ENCODE measurements at regions not wholly inside any gene's neighbourhood (a gene's known extent, or its start where the extent isn't known, plus 50 kb on each side); places are given as distances from the start of the nearest gene placed in this dataset.

DNA sequence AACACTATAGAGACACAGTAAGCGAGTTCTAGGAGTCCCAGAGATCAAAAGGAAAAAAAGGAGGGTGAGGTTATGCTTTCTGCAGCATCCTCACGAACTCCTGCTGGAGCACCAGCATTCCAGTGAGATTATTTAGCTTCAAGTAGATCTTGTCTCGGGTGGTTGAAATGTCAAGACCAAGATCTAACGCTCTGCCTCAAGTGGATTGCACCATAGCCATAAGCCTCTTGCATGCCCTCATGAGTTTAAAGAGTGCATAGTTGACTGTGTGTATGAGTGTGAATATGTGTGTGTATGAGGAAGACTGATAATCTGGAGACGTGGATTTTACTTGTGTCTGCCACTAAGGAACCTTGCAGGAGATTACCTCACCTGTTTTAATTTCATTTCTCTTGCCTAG, 335.3 kb upstream of the ADAMTSL1 start:
- TF ChIP-seq, protein P1, sequence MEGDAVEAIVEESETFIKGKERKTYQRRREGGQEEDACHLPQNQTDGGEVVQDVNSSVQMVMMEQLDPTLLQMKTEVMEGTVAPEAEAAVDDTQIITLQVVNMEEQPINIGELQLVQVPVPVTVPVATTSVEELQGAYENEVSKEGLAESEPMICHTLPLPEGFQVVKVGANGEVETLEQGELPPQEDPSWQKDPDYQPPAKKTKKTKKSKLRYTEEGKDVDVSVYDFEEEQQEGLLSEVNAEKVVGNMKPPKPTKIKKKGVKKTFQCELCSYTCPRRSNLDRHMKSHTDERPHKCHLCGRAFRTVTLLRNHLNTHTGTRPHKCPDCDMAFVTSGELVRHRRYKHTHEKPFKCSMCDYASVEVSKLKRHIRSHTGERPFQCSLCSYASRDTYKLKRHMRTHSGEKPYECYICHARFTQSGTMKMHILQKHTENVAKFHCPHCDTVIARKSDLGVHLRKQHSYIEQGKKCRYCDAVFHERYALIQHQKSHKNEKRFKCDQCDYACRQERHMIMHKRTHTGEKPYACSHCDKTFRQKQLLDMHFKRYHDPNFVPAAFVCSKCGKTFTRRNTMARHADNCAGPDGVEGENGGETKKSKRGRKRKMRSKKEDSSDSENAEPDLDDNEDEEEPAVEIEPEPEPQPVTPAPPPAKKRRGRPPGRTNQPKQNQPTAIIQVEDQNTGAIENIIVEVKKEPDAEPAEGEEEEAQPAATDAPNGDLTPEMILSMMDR (IDR thresholded peaks at IDR 0.05): no peak
- no peak for TF ChIP-seq POLR2A (IDR thresholded peaks at IDR 0.05; ENCODE audit: low read depth)
